HUES48 (cell line): ENCODE measurements at regions not wholly inside any gene's neighbourhood (a gene's known extent, or its start where the extent isn't known, plus 50 kb on each side); places are given as distances from the start of the nearest gene placed in this dataset.

ENCODE experiments used
- H3K27ac ChIP-seq: one replicate; pipeline ENCODE4 v1.7.0; 2013; ENCODE audit warnings: low read depth, low read length, inconsistent platforms
- H3K27me3 ChIP-seq: 2 replicates; pipeline ENCODE4 v1.6.1; 2013; ENCODE audit warnings: mild to moderate bottlenecking, low read length; ENCODE audit not compliant: control insufficient read depth, insufficient read depth
- H3K36me3 ChIP-seq: 2 replicates; pipeline ENCODE4 v1.6.1; 2013; ENCODE audit warnings: low read length; ENCODE audit not compliant: control insufficient read depth, insufficient read depth
- H3K4me1 ChIP-seq: 2 replicates; pipeline ENCODE4 v1.6.1; 2013; ENCODE audit warnings: mild to moderate bottlenecking, low read length; ENCODE audit not compliant: control insufficient read depth, insufficient read depth
- H3K4me3 ChIP-seq: 2 replicates; pipeline ENCODE4 v1.5.1; 2013; ENCODE audit warnings: mild to moderate bottlenecking, low read depth, low read length
- H3K9ac ChIP-seq: 2 replicates; pipeline ENCODE4 v1.6.1; 2013; ENCODE audit warnings: mild to moderate bottlenecking, low read depth, low read length, moderate library complexity
- H3K9me3 ChIP-seq: 2 replicates; pipeline ENCODE4 v1.6.1; 2013; ENCODE audit warnings: low read length; ENCODE audit not compliant: control insufficient read depth, insufficient read depth

DNA sequence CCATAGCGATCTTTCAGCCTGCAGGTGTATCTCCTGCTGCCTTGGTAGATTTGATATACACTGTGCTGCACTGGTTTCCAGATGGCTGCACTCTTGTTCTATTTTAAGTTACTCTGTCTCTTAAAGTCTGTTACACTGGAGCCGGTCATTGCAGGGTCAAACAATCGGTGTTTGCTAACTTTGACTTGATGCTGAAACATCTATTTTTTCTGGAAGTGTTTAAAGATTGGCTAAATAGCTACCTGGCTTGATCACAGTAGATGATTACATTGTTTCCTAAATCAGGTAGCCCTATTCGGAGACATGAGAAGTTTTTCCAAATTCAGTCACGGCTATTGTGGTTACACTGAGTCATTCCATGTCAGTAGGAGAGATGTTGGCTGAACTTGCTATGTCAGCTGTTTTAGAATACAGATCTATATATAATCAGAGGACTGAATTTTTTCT is 574.8 kb downstream of the ETV1 start:
- Histone ChIP-seq H3K27ac (no peak overlapping the region), H3K4me1 (no peaks in the 10 kb centered on the region), H3K4me3 (no peak overlapping the region), H3K36me3 (no peaks in the 10 kb centered on the region), H3K9ac (no peak overlapping the region), H3K27me3 (no peaks in the 10 kb centered on the region), H3K9me3 (0 out of 2 replicates have a peak, but pooled peaks cover 7% of the 10 kb centered on the region)

DNA sequence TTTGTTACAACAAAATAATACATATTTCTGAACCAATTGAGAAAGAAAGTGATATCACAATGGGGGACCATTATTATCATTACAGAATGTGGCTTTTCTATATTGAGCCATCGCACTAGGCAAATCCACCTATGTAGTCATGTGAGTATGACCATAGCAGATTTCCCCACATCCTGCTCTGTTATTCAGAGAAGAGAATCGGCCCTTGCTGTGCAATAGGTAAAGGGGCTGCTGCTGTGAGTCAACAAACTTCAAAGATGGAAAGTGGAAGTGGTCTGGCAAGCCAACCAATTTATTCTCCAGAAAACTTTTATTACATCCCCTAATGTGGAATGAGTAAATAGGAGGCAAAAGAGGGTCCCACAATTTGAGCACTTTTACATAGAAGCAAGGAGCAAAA is 573.4 kb downstream of the ETV1 start:
- Histone ChIP-seq H3K9ac (no peak overlapping the region), H3K27me3 (no peaks in the 10 kb centered on the region), H3K4me1 (no peaks in the 10 kb centered on the region), H3K4me3 (no peak overlapping the region), H3K9me3 (0 out of 2 replicates have a peak, but pooled peaks cover 7% of the 10 kb centered on the region), H3K27ac (no peak overlapping the region), H3K36me3 (no peaks in the 10 kb centered on the region)

DNA sequence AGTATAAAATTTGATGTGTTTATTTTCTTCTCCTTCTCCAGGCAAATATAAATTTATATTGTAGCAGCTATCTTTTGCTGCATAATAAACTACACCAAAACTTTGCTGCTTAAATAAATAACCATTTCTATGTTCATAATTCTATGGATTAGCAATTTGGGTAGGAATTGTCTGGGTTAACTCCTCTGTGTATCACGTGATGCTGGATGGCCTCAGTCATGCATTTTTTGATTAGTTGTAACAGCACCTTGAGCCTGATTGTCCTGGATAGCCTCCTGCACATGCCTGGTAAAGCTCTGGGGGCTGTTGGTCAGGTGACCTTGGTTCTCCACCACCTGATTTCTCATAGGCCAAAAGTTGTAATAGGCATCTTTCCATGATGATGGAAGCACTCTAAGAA is 572.9 kb downstream of the ETV1 start:
- Histone ChIP-seq H3K36me3 (no peaks in the 10 kb centered on the region), H3K27me3 (no peaks in the 10 kb centered on the region), H3K4me1 (no peaks in the 10 kb centered on the region), H3K4me3 (no peak overlapping the region), H3K27ac (no peak overlapping the region), H3K9me3 (0 out of 2 replicates have a peak, but pooled peaks cover 7% of the 10 kb centered on the region), H3K9ac (no peak overlapping the region)

DNA sequence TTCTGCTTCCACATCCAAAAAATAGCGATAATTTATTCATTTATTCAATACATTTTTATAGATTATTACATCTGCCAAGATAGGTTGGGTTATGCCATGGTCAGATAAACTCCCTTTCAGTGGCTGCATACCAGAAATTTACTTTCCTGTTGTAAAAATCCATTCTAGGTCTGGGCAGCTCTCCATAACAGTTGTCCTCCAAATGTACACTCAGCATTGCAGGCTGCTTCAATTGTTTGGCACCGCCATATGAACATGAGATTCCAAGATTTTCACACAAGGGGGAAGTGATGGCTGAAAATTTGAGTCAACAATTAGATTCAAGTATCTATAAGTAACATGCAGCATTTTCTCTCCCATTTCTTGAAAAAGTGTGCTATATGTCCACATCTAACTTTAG is 568.7 kb downstream of the ETV1 start:
- Histone ChIP-seq H3K27ac (no peak overlapping the region), H3K9me3 (0 out of 2 replicates have a peak, but pooled peaks cover 7% of the 10 kb centered on the region), H3K4me1 (no peaks in the 10 kb centered on the region), H3K27me3 (no peaks in the 10 kb centered on the region), H3K9ac (no peak overlapping the region), H3K36me3 (no peaks in the 10 kb centered on the region), H3K4me3 (no peak overlapping the region)

DNA sequence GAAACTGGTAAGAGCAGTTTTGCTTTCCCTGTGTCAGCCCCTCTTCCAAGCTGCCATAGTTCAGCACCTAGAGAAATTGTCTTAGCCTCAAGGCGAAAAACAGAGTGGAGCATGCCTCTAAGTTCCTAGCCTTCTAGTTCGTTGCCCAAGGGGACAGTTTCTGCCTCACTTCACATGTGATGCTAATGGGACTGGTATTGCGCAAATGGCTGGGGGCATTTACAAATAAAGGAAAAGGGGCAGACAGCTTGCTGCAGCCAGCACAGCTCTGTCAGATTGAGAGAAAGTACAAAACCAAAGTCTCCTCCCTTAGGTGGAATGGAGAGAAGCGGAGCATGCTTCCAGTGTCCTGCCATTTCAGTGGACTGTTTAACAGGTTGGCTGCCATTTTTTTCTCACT is 567.7 kb downstream of the ETV1 start:
- H3K9ac ChIP-seq = no peak overlapping the region
- no peaks in the 10 kb centered on the region for H3K4me1 ChIP-seq
- no peaks in the 10 kb centered on the region for H3K27me3 ChIP-seq

DNA sequence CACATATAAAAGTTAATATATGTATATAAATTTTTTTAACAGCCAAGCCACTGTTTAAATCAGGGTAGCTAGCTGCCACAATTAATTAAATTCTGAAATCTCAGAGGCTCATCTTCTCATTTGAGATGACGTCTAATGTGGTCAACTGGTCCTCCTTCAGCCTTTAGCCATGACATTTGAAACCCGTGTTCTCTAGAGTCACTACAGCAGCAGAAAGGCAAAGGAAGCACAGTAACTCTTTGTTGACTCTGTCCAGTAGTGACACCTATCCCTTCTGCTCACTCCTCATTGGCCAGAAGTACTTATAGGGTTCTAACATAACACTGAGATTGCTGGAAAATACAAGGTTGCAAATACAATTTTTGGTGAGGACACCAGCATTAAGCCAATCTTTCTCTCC is 555.5 kb downstream of the ETV1 start:
- H3K36me3 ChIP-seq = no peaks in the 10 kb centered on the region
- no peaks in the 10 kb centered on the region for H3K27me3 ChIP-seq
- H3K9me3 ChIP-seq = no peaks in the 10 kb centered on the region
- H3K27ac ChIP-seq = no peak overlapping the region
- no peak overlapping the region for H3K9ac ChIP-seq
- no peaks in the 10 kb centered on the region for H3K4me1 ChIP-seq
- no peak overlapping the region for H3K4me3 ChIP-seq

More for the DNA sequence above, 567.7 kb downstream of the ETV1 start:
- H3K9me3 ChIP-seq = 0 out of 2 replicates have a peak, but pooled peaks cover 7% of the 10 kb centered on the region
- no peak overlapping the region for H3K4me3 ChIP-seq
- no peak overlapping the region for H3K27ac ChIP-seq
- H3K36me3 ChIP-seq = no peaks in the 10 kb centered on the region

DNA sequence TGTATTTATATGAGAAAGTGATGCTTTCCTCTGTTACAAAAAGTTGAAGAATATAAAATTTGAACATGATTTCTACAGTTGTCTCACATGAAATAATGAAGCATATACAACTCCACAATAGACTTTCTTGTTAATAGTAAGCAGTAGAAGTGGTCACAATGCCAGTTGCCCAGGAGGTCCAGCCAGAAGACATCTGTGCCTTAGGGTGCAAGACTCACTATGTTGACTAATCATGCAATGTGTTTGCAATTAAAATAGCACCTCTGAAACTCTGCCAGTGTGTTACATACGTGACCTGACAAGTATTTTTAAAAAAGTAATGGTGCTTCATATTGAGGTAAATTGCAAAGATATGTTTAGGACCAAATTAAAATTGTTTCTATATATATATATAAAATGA is 547.2 kb downstream of the ETV1 start:
- H3K9me3 ChIP-seq = no peaks in the 10 kb centered on the region
- no peak overlapping the region for H3K9ac ChIP-seq
- no peak overlapping the region for H3K4me3 ChIP-seq
- no peaks in the 10 kb centered on the region for H3K27me3 ChIP-seq
- H3K4me1 ChIP-seq = no peaks in the 10 kb centered on the region
- H3K36me3 ChIP-seq = no peaks in the 10 kb centered on the region
- H3K27ac ChIP-seq = no peak overlapping the region

DNA sequence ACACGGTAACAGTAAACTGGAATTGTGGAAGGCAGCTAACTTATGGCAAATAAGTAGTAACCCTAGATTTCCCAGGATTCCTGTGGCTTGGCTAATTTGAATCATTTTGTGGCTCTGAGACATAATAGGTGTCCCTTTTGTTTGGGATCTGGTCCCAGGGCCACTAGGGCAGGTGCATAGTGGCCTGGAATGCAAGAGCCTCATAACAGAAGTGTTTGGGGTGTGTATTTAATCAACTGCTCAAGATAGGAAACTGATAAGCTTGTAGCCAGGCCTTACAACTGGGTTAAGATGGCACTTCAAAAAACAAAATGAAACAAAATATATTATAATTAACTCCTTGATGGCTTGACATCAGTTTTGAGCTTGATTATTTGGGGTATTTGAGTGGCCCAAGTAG is 541.8 kb downstream of the ETV1 start:
- no peaks in the 10 kb centered on the region for H3K36me3 ChIP-seq
- no peak overlapping the region for H3K4me3 ChIP-seq
- H3K9me3 ChIP-seq = no peaks in the 10 kb centered on the region
- no peaks in the 10 kb centered on the region for H3K27me3 ChIP-seq
- H3K4me1 ChIP-seq = no peaks in the 10 kb centered on the region
- no peak overlapping the region for H3K27ac ChIP-seq
- no peak overlapping the region for H3K9ac ChIP-seq

DNA sequence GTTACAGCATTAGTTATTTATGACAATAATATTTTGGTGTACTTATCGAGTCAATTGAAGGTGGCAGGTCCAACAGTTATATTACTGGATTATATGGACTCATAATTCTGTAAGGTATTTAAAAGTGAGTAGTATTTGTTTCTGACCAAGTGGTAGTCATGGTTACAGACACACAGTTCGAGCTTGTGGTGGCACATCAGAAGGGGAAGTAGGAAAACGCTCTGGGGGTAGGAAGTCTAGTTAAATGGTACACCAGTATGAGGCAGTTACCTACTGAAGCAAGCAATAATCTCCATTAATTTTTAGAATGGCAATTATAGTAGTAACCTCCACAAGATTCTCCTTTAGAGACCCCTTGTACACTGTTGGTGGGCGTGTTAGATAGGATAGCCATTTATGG is 541.2 kb downstream of the ETV1 start:
- H3K27ac ChIP-seq = no peak overlapping the region
- no peaks in the 10 kb centered on the region for H3K9me3 ChIP-seq
- H3K4me3 ChIP-seq = no peak overlapping the region
- no peak overlapping the region for H3K9ac ChIP-seq
- no peaks in the 10 kb centered on the region for H3K4me1 ChIP-seq
- H3K36me3 ChIP-seq = no peaks in the 10 kb centered on the region
- H3K27me3 ChIP-seq = no peaks in the 10 kb centered on the region

DNA sequence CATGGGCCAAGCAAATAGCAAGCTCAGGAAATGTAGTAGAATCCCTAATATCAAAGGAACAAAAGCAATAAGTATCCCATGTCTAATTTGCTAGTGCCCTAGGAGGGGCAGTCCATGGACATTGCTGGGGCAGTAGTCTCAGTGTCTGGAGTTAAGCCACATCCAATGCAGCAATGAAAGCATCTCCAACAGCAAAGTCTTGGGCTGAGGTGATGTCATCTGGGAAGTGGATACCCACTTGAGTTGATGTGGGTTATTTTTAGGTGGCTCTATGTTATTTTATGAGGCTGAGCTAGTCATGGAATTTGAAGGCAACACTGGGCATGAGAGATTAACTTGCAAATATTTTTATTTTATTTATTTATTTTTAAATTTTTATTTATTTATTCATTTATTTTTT is 540.0 kb downstream of the ETV1 start:
- H3K4me3 ChIP-seq = no peak overlapping the region
- no peak overlapping the region for H3K9ac ChIP-seq
- no peaks in the 10 kb centered on the region for H3K9me3 ChIP-seq
- H3K27me3 ChIP-seq = no peaks in the 10 kb centered on the region
- H3K36me3 ChIP-seq = no peaks in the 10 kb centered on the region
- no peaks in the 10 kb centered on the region for H3K4me1 ChIP-seq
- no peak overlapping the region for H3K27ac ChIP-seq

DNA sequence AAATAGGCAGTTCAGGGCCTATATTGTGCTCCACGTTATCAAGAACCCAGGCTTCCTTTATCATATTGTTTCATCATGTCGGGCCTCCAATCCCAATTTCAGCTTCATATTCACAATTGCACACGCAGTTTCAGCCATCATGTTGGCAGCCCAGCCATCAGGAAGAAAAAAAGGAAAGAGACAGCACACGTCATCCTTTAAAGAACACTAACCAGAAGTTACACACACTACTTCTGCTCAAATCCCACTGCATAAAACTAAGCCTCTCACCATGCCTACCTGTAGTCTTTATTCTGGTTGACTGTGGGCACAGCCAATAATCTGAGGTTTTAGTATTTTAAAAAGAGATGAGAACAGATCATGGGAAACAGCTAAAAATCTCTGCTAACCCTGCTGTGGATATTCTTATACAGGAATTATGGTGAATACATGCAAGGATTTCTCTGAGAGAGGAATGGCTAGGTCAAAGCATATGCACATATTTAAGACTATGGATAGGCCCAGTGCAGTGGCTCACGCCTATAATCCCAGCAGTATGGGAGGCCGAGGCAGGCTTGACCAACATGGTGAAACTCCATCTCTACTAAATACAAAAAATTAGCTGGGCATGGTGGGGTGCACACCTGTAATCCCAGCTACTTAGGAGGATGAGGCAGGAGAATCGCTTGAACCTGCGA is 534.4 kb downstream of the ETV1 start:
- Histone ChIP-seq H3K27ac (no peak overlapping the region), H3K9me3 (no peaks in the 10 kb centered on the region), H3K4me3 (no peak overlapping the region), H3K9ac (no peak overlapping the region), H3K27me3 (no peaks in the 10 kb centered on the region), H3K36me3 (no peaks in the 10 kb centered on the region), H3K4me1 (no peaks in the 10 kb centered on the region)
